ENCODE measurements at regions not wholly inside any gene's neighbourhood (a gene's known extent, or its start where the extent isn't known, plus 50 kb on each side); places are given as distances from the start of the nearest gene placed in this dataset.
"Not testable (repeated sequence)": the region's sequence is repeated elsewhere in the genome, so short reads cannot be mapped to it uniquely, and the experiment has no call there.

DNA sequence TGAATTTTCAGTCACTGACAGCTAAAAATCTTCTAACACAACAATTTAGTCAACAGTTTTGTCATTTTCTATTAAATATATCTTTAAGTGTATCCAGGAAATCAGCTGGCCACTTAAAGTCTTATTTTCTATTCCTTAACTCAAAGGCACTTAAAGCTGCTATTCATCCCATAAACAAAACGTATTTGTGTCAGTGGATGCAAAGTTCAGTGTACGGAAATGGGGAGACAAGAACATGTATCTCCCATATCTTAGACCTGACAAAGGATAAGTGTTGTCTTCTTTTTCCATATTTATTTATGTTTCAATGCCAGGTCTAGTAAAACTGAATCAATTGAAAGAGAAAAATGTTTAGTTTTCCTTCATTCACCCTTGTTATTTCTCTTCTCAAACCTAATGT lies 409.8 kb upstream of the KLHL1 start:
- no peak for DNase-seq (ENCODE audit: low read depth)

- DNase-seq (ENCODE audit: low read depth): no peak
These were observed 408.0 kb upstream of the KLHL1 start for GRCh38 chr13:70516226-70516625.

DNA sequence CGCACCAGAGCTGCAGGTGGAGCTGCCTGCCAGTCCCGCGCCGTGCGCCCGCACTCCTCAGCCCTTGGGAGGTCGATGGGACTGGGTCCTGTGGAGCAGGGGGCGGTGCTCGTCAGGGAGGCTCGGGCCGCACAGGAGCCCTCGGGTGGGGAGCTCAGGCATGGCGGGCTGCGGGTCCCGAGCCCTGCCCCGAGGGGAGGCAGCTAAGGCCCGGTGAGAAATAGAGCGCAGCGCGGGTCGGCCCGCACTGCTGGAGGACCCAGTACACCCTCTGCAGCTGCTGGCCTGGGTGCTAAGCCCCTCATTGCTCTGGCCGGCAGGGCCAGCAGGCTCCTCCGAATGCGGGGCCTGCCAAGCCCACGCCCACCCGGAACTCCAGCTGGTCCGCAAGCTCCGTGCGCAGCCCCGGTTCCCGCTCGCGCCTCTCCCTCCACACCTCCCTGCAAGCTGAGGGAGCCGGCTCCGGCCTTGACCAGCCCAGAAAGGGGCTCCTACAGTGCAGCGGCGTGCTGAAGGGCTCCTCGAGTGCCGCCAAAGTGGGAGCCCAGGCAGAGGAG lies 403.7 kb upstream of the KLHL1 start:
- DNase-seq (ENCODE audit: low read depth): not testable (repeated sequence)

- no peak for DNase-seq (ENCODE audit: low read depth)
These were observed 397.6 kb upstream of the KLHL1 start for GRCh38 chr13:70505809-70506208.

- no peak for DNase-seq (ENCODE audit: low read depth)
These were observed 394.7 kb upstream of the KLHL1 start for GRCh38 chr13:70502944-70503343.

GRCh38 chr13:70490320-70490935 lies 382.2 kb upstream of the KLHL1 start:
- DNase-seq (ENCODE audit: low read depth): no peak

DNA sequence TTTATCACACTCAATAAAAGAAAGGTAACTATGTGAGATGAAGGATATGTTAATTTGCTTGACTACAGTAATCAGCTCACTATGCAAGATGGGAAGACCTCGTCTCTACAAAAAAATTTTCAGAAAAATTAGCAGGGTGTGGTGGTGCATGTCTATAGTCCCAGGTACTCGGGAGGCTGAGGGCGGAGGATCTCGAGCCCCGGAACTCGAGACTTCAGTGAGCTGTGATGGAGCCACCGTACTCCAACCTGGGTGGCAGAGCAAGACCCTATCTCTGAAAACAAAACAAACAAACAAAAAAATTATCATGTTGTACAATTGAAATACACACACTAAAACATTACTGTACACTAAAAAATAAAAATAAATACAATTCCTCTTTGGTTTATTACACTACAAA lies 376.7 kb upstream of the KLHL1 start:
- no peak for DNase-seq (ENCODE audit: low read depth)

GRCh38 chr13:70483599-70484276 lies 375.5 kb upstream of the KLHL1 start:
- DNase-seq (ENCODE audit: low read depth): no peak

- no peak for DNase-seq (ENCODE audit: low read depth)
These were observed 365.7 kb upstream of the KLHL1 start for GRCh38 chr13:70473907-70474306.

- no peak for DNase-seq (ENCODE audit: low read depth)
These were observed 360.8 kb upstream of the KLHL1 start for GRCh38 chr13:70469077-70469476.

DNA sequence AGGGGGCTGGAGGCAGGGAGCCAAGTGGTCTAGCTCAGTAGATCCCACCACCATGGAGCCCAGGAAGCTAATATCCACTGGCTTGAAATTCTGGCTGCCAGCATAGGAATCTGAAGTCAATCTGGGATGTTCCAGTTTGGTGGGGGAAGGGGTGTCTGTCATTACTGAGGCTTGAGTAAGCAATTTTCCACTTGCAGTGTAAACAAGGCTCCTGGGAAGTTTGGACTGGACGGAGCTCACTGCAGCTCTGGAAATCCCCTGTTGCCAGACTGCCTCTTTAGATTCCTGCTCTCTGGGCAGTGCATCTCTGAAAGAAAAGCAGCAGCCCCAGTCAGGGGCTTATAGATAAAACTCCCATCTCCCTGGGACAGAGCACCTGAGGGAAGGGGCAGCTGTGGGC lies 349.2 kb upstream of the KLHL1 start:
- no peak for DNase-seq (ENCODE audit: low read depth)

DNA sequence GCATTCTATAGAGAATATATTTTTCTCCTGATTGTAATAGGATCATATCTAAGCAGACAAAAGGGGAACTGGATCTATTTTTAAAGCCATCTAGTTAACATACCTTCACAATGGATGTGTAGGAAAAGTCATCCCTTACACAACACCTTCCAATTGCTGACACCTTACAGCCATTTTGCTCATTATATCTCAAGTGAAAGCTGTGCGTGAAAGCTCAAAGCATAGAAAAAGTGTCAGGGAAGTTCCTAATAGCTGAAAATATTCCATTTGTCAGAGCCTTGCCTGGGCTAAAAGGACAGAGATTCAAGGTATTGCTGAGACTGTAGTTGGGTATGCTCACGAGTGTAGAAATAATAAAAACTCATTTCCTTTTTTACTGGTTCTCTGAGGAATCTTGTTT lies 340.6 kb upstream of the KLHL1 start:
- DNase-seq (ENCODE audit: low read depth): no peak

DNA sequence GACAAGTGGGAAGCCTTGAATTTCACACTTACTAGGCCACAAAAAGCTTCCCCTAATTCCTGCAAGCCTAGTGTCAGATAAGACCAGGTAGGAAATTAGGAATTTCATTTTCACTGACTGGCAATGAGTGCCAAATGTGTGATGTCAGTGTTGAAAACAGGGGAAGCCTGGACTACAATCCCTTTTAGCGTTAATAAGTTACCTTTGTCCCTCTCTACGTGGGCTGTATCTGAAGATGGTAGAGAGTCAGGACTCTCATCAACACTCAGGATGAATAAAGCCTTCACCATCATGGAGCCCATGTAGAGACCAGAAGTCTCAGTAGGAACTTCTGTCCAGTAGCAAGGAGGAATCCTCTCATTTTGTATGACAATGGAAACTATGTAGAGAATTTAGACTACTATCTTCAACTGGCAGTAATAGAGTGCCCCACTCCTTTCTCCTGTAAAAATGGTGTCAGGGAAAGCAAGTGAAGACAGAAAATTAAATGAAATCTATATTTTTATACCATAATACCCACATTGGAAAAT lies 324.1 kb upstream of the KLHL1 start:
- DNase-seq (ENCODE audit: low read depth): no peak

- no peak for DNase-seq (ENCODE audit: low read depth)
These were observed 322.0 kb upstream of the KLHL1 start for GRCh38 chr13:70430256-70430655.

DNA sequence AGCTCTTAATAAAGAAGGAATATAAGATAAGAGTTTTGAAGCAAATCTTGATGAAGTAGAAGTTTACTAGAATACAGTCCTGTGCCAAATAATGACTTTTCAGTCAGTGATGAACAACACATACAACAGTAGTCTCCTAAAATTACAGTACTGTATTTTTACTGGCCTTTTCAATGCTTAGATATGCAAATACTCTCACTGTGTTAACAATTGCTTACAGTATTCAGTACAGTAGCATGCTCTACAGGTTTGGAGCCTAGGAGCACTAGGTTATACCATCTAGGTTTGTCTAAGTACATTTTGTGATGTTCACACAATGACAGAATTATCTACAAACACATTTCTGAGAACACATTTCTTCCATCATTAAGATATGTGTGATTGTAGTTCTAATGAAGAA lies 316.7 kb upstream of the KLHL1 start:
- DNase-seq (ENCODE audit: low read depth): no peak

- DNase-seq (ENCODE audit: low read depth): no peak
These were observed 316.2 kb upstream of the KLHL1 start for GRCh38 chr13:70424428-70424827.

DNA sequence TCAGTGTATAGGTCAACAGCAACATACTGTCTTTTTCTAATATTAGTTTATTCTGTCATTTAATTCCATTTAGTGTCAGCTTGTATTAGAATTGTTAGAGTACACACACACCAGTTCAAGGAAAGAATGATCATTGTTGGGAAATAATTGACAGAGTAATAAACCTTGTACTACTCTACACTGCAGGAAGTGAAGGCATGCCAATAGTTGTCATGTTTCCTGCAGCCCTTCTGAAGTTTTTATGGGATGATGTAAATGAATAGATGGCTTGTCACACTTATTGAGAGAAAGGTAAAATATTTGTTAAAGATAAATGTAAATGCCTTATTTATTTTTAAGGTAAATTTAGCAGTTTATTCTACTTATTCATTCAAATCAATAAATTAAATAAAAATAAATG lies 306.9 kb upstream of the KLHL1 start:
- DNase-seq (ENCODE audit: low read depth): no peak

- DNase-seq (ENCODE audit: low read depth): no peak
These were observed 300.6 kb upstream of the KLHL1 start for GRCh38 chr13:70408865-70409264.

DNA sequence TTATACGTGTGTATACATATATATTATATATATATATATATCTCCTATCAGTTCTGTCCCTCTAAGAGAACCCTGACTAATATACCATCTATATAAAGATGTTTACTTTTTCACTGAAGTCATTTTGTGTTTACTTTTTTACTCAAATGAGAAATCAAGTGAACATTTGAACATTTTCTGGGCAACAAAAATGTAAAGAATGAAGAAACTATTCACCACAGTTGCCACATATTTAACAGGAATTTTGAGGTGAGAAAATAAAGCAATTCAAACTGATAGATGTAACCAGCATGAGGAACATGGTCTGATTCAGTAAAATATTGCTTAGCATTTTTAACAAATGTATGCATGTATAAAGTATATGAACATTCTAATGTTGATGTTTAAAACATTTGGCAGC lies 299.2 kb upstream of the KLHL1 start:
- DNase-seq (ENCODE audit: low read depth): no peak

DNA sequence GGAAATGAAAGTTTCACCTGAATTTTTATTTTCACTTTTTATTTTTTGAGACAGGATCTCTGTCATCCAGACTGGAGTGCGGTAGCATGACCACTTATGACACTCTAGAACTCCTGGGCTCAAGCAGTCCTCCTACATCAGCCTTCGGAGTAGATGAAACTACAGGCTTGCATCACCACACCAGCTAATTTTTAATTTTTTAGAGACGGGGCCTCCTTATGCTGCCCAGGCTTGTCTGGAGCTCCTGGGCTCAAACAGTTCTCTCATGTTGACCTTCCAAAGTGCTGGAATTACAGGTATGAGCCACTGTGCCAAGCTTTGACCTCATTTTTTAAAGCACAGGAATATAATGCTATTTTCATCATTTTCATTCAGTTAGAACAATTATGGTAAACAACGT lies 297.0 kb upstream of the KLHL1 start:
- no peak for DNase-seq (ENCODE audit: low read depth)

- DNase-seq (ENCODE audit: low read depth): no peak
These were observed 285.8 kb upstream of the KLHL1 start for GRCh38 chr13:70394031-70394548.

- no peak for DNase-seq (ENCODE audit: low read depth)
These were observed 283.4 kb upstream of the KLHL1 start for GRCh38 chr13:70391678-70392077.

DNA sequence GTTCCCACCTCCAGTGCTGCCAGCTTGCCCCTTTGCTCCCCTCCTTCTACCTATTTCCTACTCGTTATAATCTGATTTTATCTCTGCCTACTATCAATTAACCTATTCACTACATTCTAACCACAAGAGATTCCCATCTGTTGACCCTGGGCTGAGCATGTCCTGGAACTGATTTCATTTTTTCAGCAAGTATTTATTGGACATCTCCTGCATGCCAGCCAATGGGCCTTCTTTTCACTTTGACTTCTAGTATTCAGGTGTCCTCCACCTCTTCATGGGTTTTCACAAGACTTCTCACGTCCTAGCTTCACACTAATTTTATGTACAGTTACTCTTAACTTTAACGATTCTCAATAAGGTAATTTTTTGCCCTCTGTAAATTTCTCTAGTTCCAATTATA lies 282.7 kb upstream of the KLHL1 start:
- DNase-seq (ENCODE audit: low read depth): no peak

Measured in M059J (cell line).